CD4-positive, alpha-beta T cell (primary cell): ENCODE measurements at regions not wholly inside any gene's neighbourhood (a gene's known extent, or its start where the extent isn't known, plus 50 kb on each side); places are given as distances from the start of the nearest gene placed in this dataset.

Source experiments
- ATAC-seq: fragments of 200-7000 bp; cut with Tn5 transposase; one replicate; pipeline ENCODE4 v1.10.0; 2022; ENCODE audit warnings: mild to moderate bottlenecking; ENCODE audit not compliant: poor library complexity
- CTCF ChIA-PET: fragments of 350-600 bp; sonication (Branson Sonifier 250); formaldehyde crosslinking; loops from one replicate; lab custom pipeline; 2021; ENCODE audit warnings: antibody characterized with exemption, inconsistent platforms; lab: Charles Lee
- POLR2A ChIA-PET: fragments of 350-600 bp; sonication (Branson Sonifier 250); formaldehyde crosslinking; loops from one replicate; lab custom pipeline; 2021; ENCODE audit warnings: antibody characterized with exemption, inconsistent platforms; lab: Charles Lee
- DNase-seq, 14 experiments: peaks; one replicate each; pipeline ENCODE4 v3.0.0-alpha.2; 2013 to 2020; ENCODE audit warnings: mixed read lengths in 2 of 14
- H3K27ac ChIP-seq, 2 donors: one replicate each; pipeline versions ENCODE4 v1.5.1 to v1.7.0; 2013; ENCODE audit warnings: low read length in 2 of 2, low read depth in 1 of 2, mild to moderate bottlenecking in 1 of 2
- H3K27me3 ChIP-seq, 2 experiments: 1 replicate in 1 of 2; 2 replicates in 1 of 2; pipeline versions ENCODE4 v1.6.1 to v1.7.0; 2013; ENCODE audit warnings: low read length in 2 of 2, control low read depth in 1 of 2, mild to moderate bottlenecking in 1 of 2, moderate library complexity in 1 of 2; ENCODE audit not compliant: insufficient read depth in 2 of 2, control insufficient read depth in 1 of 2
- H3K36me3 ChIP-seq: one replicate; pipeline ENCODE4 v1.6.1; 2013; ENCODE audit warnings: low read length, control low read depth; ENCODE audit not compliant: insufficient read depth
- H3K4me1 ChIP-seq: one replicate; pipeline ENCODE4 v1.6.1; 2013; ENCODE audit warnings: low read length, control low read depth; ENCODE audit not compliant: insufficient read depth
- H3K4me3 ChIP-seq: one replicate; pipeline ENCODE4 v1.5.1; 2013; ENCODE audit warnings: mild to moderate bottlenecking, low read length, moderate library complexity
- H3K9me3 ChIP-seq, 2 experiments: 1 replicate in 1 of 2; 2 replicates in 1 of 2; pipeline versions ENCODE4 v1.6.1 to v1.7.0; 2013; ENCODE audit warnings: low read length in 2 of 2, mild to moderate bottlenecking in 2 of 2, control low read depth in 1 of 2, moderate library complexity in 1 of 2; ENCODE audit not compliant: control insufficient read depth in 1 of 2, insufficient read depth in 1 of 2
- H3K27ac Mint-ChIP-seq: one replicate; pipeline ENCODE4 v1.8.0; 2020; ENCODE audit warnings: mixed read lengths
- H3K27me3 Mint-ChIP-seq: one replicate; pipeline ENCODE4 v1.8.0; 2021; ENCODE audit warnings: mixed read lengths
- H3K36me3 Mint-ChIP-seq: one replicate; pipeline ENCODE4 v1.8.0; 2021; ENCODE audit warnings: low read depth, mixed read lengths
- H3K4me1 Mint-ChIP-seq: one replicate; pipeline ENCODE4 v1.8.0; 2021; ENCODE audit warnings: low read depth, mixed read lengths
- H3K4me3 Mint-ChIP-seq: one replicate; pipeline ENCODE4 v1.8.0; 2020; ENCODE audit warnings: mild to moderate bottlenecking, mixed read lengths
- H3K9me3 Mint-ChIP-seq: one replicate; pipeline ENCODE4 v1.8.0; 2020; ENCODE audit warnings: mixed read lengths
- CTCF ChIP-seq: fragments of 200-600 bp; IDR thresholded peaks from one replicate; pipeline ENCODE4 v1.8.0; 2022; ENCODE audit warnings: antibody characterized with exemption, mild to moderate bottlenecking
- intact Hi-C, 2 experiments: fragments of 100-400 bp; cut with DNase I in 1 of 2; cut with micrococcal nuclease in 1 of 2; formaldehyde crosslinking; loops; one replicate each; pipeline versions ENCODE4 v1.15.1 to v1.9.0; 2023 to 2025; cut with DNase I, micrococcal nuclease

GRCh38 chr6:100987556-100987955, 106.4 kb upstream of the ASCC3 start:
- H3K4me3 ChIP-seq = no peak overlapping the region
- H3K27ac ChIP-seq = no peak overlapping the region
- POLR2A ChIA-PET = no interaction called here
- no peak for DNase-seq
- no peak overlapping the region for H3K4me3 Mint-ChIP-seq
- H3K9me3 ChIP-seq = peaks cover 0 to 4% of the 10 kb centered on the region in 2 experiments
- no peak for ATAC-seq
- H3K36me3 Mint-ChIP-seq = no peaks in the 10 kb centered on the region
- TF ChIP-seq CTCF = no peak
- no peak overlapping the region for H3K27ac Mint-ChIP-seq
- H3K9me3 Mint-ChIP-seq = no peaks in the 10 kb centered on the region
- no peaks in the 10 kb centered on the region for H3K36me3 ChIP-seq
- CTCF ChIA-PET = no interaction called here
- H3K4me1 Mint-ChIP-seq = no peaks in the 10 kb centered on the region
- no peaks in the 10 kb centered on the region for H3K27me3 Mint-ChIP-seq
- H3K27me3 ChIP-seq = no peaks in the 10 kb centered on the region
- H3K4me1 ChIP-seq = no peaks in the 10 kb centered on the region
- intact Hi-C loops = no loop called here

- ATAC-seq (no peak), DNase-seq (no peak)
- Mint-ChIP-seq H3K4me3 (no peak overlapping the region), H3K27me3 (no peaks in the 10 kb centered on the region), H3K9me3 (no peaks in the 10 kb centered on the region), H3K36me3 (no peaks in the 10 kb centered on the region), H3K4me1 (no peaks in the 10 kb centered on the region), H3K27ac (no peak overlapping the region)
- H3K4me1 ChIP-seq = no peaks in the 10 kb centered on the region
- no peaks in the 10 kb centered on the region for H3K27me3 ChIP-seq
- H3K4me3 ChIP-seq = no peak overlapping the region
- intact Hi-C loops = no loop called here
- peaks cover 0 to 4% of the 10 kb centered on the region in 2 experiments for H3K9me3 ChIP-seq
- ChIA-PET CTCF (no interaction called here), POLR2A (interaction anchor here (0.6 kb wide), 1 partner anchor 106 kb away, joined by 3 read pairs; no protein-coding TSS in a partner anchor)
- no peak overlapping the region for H3K27ac ChIP-seq
- H3K36me3 ChIP-seq = no peaks in the 10 kb centered on the region
- TF ChIP-seq CTCF = no peak
These were observed 107.4 kb upstream of the ASCC3 start for GRCh38 chr6:100988391-100988984.

GRCh38 chr6:100990070-100990469, 108.9 kb upstream of the ASCC3 start:
- TF ChIP-seq CTCF = no peak
- ChIA-PET CTCF (interaction anchor here (1.0 kb wide), 1 partner anchor 31 kb away, joined by 3 read pairs; no protein-coding TSS in a partner anchor), POLR2A (no interaction called here)
- Mint-ChIP-seq H3K36me3 (no peaks in the 10 kb centered on the region), H3K27me3 (no peaks in the 10 kb centered on the region), H3K9me3 (no peaks in the 10 kb centered on the region), H3K4me3 (no peak overlapping the region), H3K27ac (no peak overlapping the region), H3K4me1 (no peaks in the 10 kb centered on the region)
- intact Hi-C loops = no loop called here
- Histone ChIP-seq H3K9me3 (no peaks in the 10 kb centered on the region), H3K4me3 (no peak overlapping the region), H3K27me3 (no peaks in the 10 kb centered on the region), H3K4me1 (no peaks in the 10 kb centered on the region), H3K27ac (no peak overlapping the region), H3K36me3 (no peaks in the 10 kb centered on the region)
- ATAC-seq = no peak
- DNase-seq = no peak
